DOHH2 (cell line): ENCODE measurements at regions not wholly inside any gene's neighbourhood (a gene's known extent, or its start where the extent isn't known, plus 50 kb on each side); places are given as distances from the start of the nearest gene placed in this dataset.
"Not testable (repeated sequence)": the region's sequence is repeated elsewhere in the genome, so short reads cannot be mapped to it uniquely, and the experiment has no call there.

Experiments
- H3F3A ChIP-seq: fragments of 200-600 bp; sonication (generic), shearing (Covaris generic); 2 replicates; pipeline ENCODE4 v1.6.0; 2016; ENCODE audit warnings: antibody characterized with exemption, mild to moderate bottlenecking; ENCODE audit not compliant: control insufficient read depth, insufficient read depth
- H3K27ac ChIP-seq: fragments of 200-600 bp; sonication (generic); 2 replicates; pipeline ENCODE4 v1.5.1; 2014; ENCODE audit warnings: low read depth, mild to moderate bottlenecking, low read length, moderate library complexity
- H3K27me3 ChIP-seq: fragments of 200-600 bp; sonication (generic); 2 replicates; pipeline ENCODE4 v1.6.1; 2014; ENCODE audit warnings: mild to moderate bottlenecking, low read length, mixed read lengths; ENCODE audit not compliant: control insufficient read depth
- H3K36me3 ChIP-seq: fragments of 200-600 bp; sonication (generic); 2 replicates; pipeline ENCODE4 v1.6.1; 2014; ENCODE audit warnings: mild to moderate bottlenecking, low read length, moderate library complexity, mixed read lengths; ENCODE audit not compliant: control insufficient read depth
- H3K4me1 ChIP-seq: fragments of 200-600 bp; sonication (generic); 2 replicates; pipeline ENCODE4 v1.6.1; 2014; ENCODE audit warnings: mild to moderate bottlenecking, low read length, mixed read lengths; ENCODE audit not compliant: control insufficient read depth
- H3K4me2 ChIP-seq: fragments of 200-600 bp; sonication (generic); 2 replicates; pipeline ENCODE4 v1.6.0; 2014; ENCODE audit warnings: mild to moderate bottlenecking, low read length, moderate library complexity
- H3K4me3 ChIP-seq: fragments of 200-600 bp; sonication (generic); 2 replicates; pipeline ENCODE4 v1.5.1; 2014; ENCODE audit warnings: mild to moderate bottlenecking, low read length, mixed read lengths
- H3K79me2 ChIP-seq: fragments of 200-600 bp; sonication (generic); 2 replicates; pipeline ENCODE4 v1.6.1; 2014; ENCODE audit warnings: mild to moderate bottlenecking, low read length, mixed read lengths; ENCODE audit not compliant: control insufficient read depth
- H3K9me2 ChIP-seq: fragments of 200-600 bp; sonication (generic); replicated peaks from 2 replicates; pipeline ENCODE4 v1.6.1; 2014; ENCODE audit warnings: mild to moderate bottlenecking, low read length, mixed read lengths; ENCODE audit not compliant: control insufficient read depth
- H3K9me3 ChIP-seq: fragments of 200-600 bp; sonication (generic); 2 replicates; pipeline ENCODE4 v1.6.1; 2014; ENCODE audit warnings: antibody characterized with exemption, low read length, mixed read lengths; ENCODE audit not compliant: control insufficient read depth, insufficient read depth
- H4K20me1 ChIP-seq: fragments of 200-600 bp; sonication (generic); 2 replicates; pipeline ENCODE4 v1.6.0; 2014; ENCODE audit warnings: low read depth, mild to moderate bottlenecking, antibody characterized with exemption, low read length, moderate library complexity; ENCODE audit not compliant: control insufficient read depth, insufficient read depth

DNA sequence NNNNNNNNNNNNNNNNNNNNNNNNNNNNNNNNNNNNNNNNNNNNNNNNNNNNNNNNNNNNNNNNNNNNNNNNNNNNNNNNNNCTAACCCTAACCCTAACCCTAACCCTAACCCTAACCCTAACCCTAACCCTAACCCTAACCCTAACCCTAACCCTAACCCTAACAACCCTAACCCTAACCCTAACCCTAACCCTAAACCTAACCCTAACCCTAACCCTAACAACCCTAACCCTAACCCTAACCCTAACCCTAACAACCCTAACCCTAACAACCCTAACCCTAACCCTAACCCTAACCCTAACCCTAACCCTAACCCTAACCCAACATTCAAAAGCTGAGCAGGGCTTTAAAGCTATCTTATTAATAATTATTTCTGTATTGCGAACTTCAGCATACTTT, 182.5 kb upstream of the FAM20C start:
- H3K4me3 ChIP-seq, H3K9me2 ChIP-seq, H3K79me2 ChIP-seq, H3K36me3 ChIP-seq, H3K27ac ChIP-seq, H3K4me1 ChIP-seq, H3K9me3 ChIP-seq, H3F3A ChIP-seq, H3K27me3 ChIP-seq, H4K20me1 ChIP-seq, H3K4me2 ChIP-seq: not testable (repeated sequence)

GRCh38 chr7:32565-33280, 159.6 kb upstream of the FAM20C start:
- H3K79me2 ChIP-seq, H3K9me3 ChIP-seq, H3K4me1 ChIP-seq, H3K27ac ChIP-seq, H3F3A ChIP-seq, H4K20me1 ChIP-seq, H3K4me3 ChIP-seq, H3K4me2 ChIP-seq, H3K36me3 ChIP-seq, H3K9me2 ChIP-seq, H3K27me3 ChIP-seq: not testable (repeated sequence)

DNA sequence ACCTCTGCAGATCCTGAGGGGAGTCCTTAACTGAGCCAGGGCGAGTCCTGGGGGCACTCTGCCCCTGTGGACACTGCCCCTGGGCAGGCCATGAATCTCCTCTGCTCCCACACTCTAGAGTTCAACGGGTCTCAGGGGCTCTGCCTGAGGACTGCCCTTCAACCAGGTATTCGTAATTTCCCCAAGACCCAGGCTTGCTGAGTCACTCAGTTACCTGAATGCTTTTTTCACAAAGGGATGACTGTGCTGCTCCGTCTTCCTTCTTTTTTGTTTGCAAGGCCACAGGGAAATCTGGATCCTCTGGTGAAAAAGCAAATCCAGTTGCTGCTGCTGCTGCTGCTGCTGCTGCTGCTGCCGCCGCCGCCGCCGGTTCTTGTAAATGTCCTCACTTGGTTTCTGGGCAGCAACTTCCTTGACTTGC, 157.2 kb upstream of the FAM20C start:
- not testable (repeated sequence) for H3K27ac ChIP-seq, H3K79me2 ChIP-seq, H3K4me3 ChIP-seq, H3K4me1 ChIP-seq, H3F3A ChIP-seq, H3K36me3 ChIP-seq, H4K20me1 ChIP-seq, H3K9me3 ChIP-seq, H3K27me3 ChIP-seq, H3K4me2 ChIP-seq, H3K9me2 ChIP-seq

DNA sequence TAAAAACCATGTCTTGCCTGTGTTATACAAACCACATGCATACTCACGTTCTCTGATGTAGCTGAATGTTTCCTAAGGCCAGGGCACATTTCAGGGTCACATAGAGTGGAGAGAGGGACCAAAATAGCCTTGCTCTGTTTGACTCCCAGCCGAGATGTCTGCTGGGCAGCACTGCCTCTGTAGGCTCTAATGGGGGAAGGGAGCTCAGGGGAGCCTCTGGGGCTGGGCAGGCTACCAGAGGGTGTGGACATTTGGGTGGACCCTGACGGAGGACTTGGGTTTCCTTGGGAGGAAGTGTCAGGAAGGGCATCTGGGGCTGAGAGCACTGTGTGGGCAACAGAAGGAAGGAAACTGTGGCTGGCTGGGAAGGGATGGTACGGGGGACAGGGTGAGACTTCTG, 155.8 kb upstream of the FAM20C start:
- not testable (repeated sequence) for H3K27me3 ChIP-seq, H3K27ac ChIP-seq, H3K9me3 ChIP-seq, H4K20me1 ChIP-seq, H3K9me2 ChIP-seq, H3K4me2 ChIP-seq, H3F3A ChIP-seq, H3K36me3 ChIP-seq, H3K4me1 ChIP-seq, H3K4me3 ChIP-seq, H3K79me2 ChIP-seq

DNA sequence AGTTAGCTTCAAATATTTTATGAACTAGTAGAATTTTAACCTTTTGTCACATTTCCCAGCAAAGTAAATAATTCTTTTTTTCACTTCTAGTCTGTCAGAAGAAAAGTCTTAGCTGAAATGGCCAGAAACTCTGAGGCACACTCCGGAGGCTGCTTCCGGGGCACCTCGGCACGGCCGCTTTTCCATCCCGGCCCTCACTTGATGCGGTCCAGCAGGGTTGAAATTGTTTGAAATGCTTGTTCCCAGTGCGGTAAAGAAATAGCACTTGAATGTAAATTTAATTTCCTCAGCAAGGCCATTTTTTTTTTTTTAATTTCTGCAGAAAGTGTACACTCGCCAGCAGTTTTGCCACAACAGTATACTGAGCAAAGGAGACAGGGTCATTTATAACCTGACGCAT, 154.7 kb upstream of the FAM20C start:
- not testable (repeated sequence) for H3K36me3 ChIP-seq, H3K27ac ChIP-seq, H3K9me3 ChIP-seq, H3K27me3 ChIP-seq, H3K9me2 ChIP-seq, H3K4me2 ChIP-seq, H3K4me3 ChIP-seq, H3F3A ChIP-seq, H4K20me1 ChIP-seq, H3K4me1 ChIP-seq, H3K79me2 ChIP-seq

DNA sequence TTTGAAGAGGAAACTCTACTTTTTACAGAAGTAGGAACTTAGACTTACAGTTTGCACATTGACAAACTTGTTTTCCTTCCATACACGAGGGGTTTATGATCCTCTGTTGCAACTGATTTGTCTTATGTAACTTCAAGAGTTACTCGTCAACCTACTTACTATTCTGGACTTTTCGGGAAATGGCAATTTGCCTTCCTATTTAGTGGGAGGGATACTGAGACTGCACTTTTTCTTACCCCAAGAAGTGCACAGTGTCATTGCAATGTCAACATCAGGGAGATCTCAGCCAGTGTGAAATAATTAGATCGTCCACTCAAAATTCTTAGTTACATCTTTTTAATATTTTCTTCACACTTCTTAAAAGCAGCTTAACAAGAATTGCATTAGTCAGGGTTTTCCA, 153.9 kb upstream of the FAM20C start:
- not testable (repeated sequence) for H4K20me1 ChIP-seq, H3K9me3 ChIP-seq, H3K9me2 ChIP-seq, H3K27ac ChIP-seq, H3K27me3 ChIP-seq, H3F3A ChIP-seq, H3K4me1 ChIP-seq, H3K79me2 ChIP-seq, H3K36me3 ChIP-seq, H3K4me2 ChIP-seq, H3K4me3 ChIP-seq

DNA sequence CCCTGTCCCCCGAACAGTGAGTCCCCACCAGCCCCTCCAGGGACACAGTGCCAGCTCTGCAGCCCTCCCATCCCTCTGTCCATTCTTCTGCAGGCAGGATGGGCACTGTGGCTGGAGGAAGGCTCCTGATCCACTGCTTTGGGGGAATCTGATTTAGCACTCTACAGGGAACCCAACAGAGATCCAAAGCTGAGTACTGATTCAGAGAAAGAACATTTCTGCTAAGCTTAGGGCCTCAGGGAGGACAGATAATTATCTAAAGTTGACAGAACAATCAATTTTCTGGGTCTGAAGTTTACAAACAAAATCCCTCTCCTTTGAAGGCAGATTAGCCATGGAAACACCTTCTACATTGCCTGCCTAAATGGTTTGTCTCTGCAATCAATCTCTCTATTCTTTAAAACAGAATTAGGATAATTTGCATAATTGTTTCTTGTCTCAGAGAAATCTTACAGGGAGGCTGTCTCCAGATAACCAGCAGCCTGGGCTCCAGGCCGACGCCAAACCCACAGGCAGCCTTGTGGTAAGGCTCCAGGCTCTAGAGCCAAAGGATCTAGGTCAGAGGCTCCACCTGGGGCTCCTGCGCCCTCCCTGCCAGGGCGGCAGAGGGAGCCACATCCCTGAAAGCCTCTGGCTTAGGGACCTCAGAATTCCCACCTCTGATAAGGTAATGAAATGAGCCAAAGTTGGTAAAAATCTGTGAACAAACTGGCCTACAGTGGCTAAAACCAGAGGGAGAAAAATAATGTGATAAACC, 152.2 kb upstream of the FAM20C start:
- H3K4me3 ChIP-seq, H3K36me3 ChIP-seq, H3K27ac ChIP-seq, H3K9me2 ChIP-seq, H3K27me3 ChIP-seq, H3K79me2 ChIP-seq, H3F3A ChIP-seq, H3K4me1 ChIP-seq, H4K20me1 ChIP-seq, H3K4me2 ChIP-seq, H3K9me3 ChIP-seq: not testable (repeated sequence)
